GM12878 (cell line): ENCODE measurements at regions not wholly inside any gene's neighbourhood (a gene's known extent, or its start where the extent isn't known, plus 50 kb on each side); places are given as distances from the start of the nearest gene placed in this dataset.

Source experiments
- CREB1 ChIP-seq: IDR thresholded peaks from 2 replicates; pipeline ENCODE4 v1.6.1; 2012; ENCODE audit warnings: low read depth, mild to moderate bottlenecking, inconsistent platforms
- CTCF ChIP-seq, 3 experiments: IDR thresholded peaks in 2 of 3; conservative IDR thresholded peaks in 1 of 3; 2 replicates each; pipeline ENCODE4 v1.5.1; 2011; ENCODE audit warnings: low read depth in 3 of 3, low read length in 3 of 3, mild to moderate bottlenecking in 3 of 3, control low read depth in 2 of 3, moderate library complexity in 2 of 3, inconsistent platforms in 1 of 3, mixed read lengths in 1 of 3; ENCODE audit not compliant: control insufficient read depth in 2 of 3, insufficient read depth in 1 of 3; ENCODE audit errors: extremely low read depth in 1 of 3
- EP300 ChIP-seq, 2 experiments: fragments of 150-350 bp in 1 of 2; IDR thresholded peaks; 2 replicates each; pipeline ENCODE4 v1.6.1; 2011 to 2012; ENCODE audit warnings: low read depth in 2 of 2, low read length in 2 of 2, borderline replicate concordance in 1 of 2, improper control_type of control experiment in 1 of 2, inconsistent platforms in 1 of 2; ENCODE audit not compliant: control insufficient read depth in 1 of 2
- MAX ChIP-seq: IDR thresholded peaks from 2 replicates; pipeline ENCODE4 v1.6.1; 2012; ENCODE audit warnings: low read depth, low read length, improper control_type of control experiment
- PAX5 ChIP-seq: IDR thresholded peaks from 2 replicates; pipeline ENCODE4 v1.6.1; 2011; ENCODE audit warnings: low read depth, low read length, borderline replicate concordance
- RFX5 ChIP-seq: IDR thresholded peaks from 2 replicates; pipeline ENCODE4 v1.6.1; 2011; ENCODE audit warnings: low read depth, low read length, improper control_type of control experiment
- SRF ChIP-seq, 2 experiments: IDR thresholded peaks; 2 replicates each; pipeline ENCODE4 v1.6.1; 2011; ENCODE audit warnings: low read depth in 2 of 2, low read length in 2 of 2, mild to moderate bottlenecking in 1 of 2, moderate library complexity in 1 of 2
- YY1 ChIP-seq: IDR thresholded peaks from 2 replicates; pipeline ENCODE4 v1.6.1; 2011; ENCODE audit warnings: low read depth, mild to moderate bottlenecking, low read length

- TF ChIP-seq CTCF (IDR thresholded peaks at IDR 0.05 in 2 of 3, conservative IDR thresholded peaks at IDR 0.05 in 1 of 3; ENCODE audit: control insufficient read depth in 2 of 3, extremely low read depth in 1 of 3, insufficient read depth in 1 of 3, low read depth in 3 of 3, low read length in 3 of 3) (no peak), RFX5 (no peak), CREB1 (no peak), SRF (IDR thresholded peaks at IDR 0.05; ENCODE audit: low read depth in 2 of 2, low read length in 2 of 2) (no peak), MAX (no peak), YY1 (no peak), EP300 (IDR thresholded peaks at IDR 0.05; ENCODE audit: borderline replicate concordance in 1 of 2, control insufficient read depth in 1 of 2, low read depth in 2 of 2, low read length in 2 of 2) (no peak), PAX5 (no peak)
Measured at GRCh38 chr5:39661026-39661779, 236.4 kb upstream of the DAB2 start.
